CD14-positive monocyte (primary cell): ENCODE measurements at regions not wholly inside any gene's neighbourhood (a gene's known extent, or its start where the extent isn't known, plus 50 kb on each side); places are given as distances from the start of the nearest gene placed in this dataset.

Experiments used
- DNase-seq, 3 donors: peaks; one replicate each; pipeline ENCODE4 v3.0.0-alpha.2; 2011 to 2022
- H2AFZ ChIP-seq: 2 replicates; pipeline ENCODE4 v1.6.0; 2012; ENCODE audit warnings: mild to moderate bottlenecking, low read depth, low read length, inconsistent platforms; ENCODE audit not compliant: insufficient read depth, poor library complexity, severe bottlenecking
- H3K27ac ChIP-seq, 2 donors: 1 replicate in 1 of 2; 2 replicates in 1 of 2; pipeline ENCODE4 v1.5.1; 2012 to 2013; ENCODE audit warnings: low read length in 2 of 2, control low read depth in 1 of 2, inconsistent platforms in 1 of 2, low read depth in 1 of 2, mild to moderate bottlenecking in 1 of 2
- H3K27me3 ChIP-seq, 2 donors: one replicate each; pipeline versions ENCODE4 v1.6.0 to v1.6.1; 2011 to 2013; ENCODE audit warnings: low read length in 2 of 2; ENCODE audit not compliant: control insufficient read depth in 2 of 2, insufficient read depth in 2 of 2
- H3K36me3 ChIP-seq, 2 donors: replicated peaks in 1 of 2; 1 replicate in 1 of 2; 2 replicates in 1 of 2; pipeline versions ENCODE4 v1.5.1 to v1.6.1; 2012 to 2013; ENCODE audit warnings: low read length in 2 of 2, control low read depth in 1 of 2, inconsistent platforms in 1 of 2, mild to moderate bottlenecking in 1 of 2; ENCODE audit not compliant: insufficient read depth in 2 of 2, control insufficient read depth in 1 of 2
- H3K4me1 ChIP-seq, 2 donors: 1 replicate in 1 of 2; 2 replicates in 1 of 2; pipeline versions ENCODE4 v1.5.1 to v1.6.1; 2012 to 2013; ENCODE audit warnings: low read length in 2 of 2, control low read depth in 1 of 2, inconsistent platforms in 1 of 2, mild to moderate bottlenecking in 1 of 2, moderate library complexity in 1 of 2; ENCODE audit not compliant: insufficient read depth in 2 of 2, control insufficient read depth in 1 of 2
- H3K4me2 ChIP-seq: replicated peaks from 2 replicates; pipeline ENCODE3; 2012; ENCODE audit warnings: low read length, moderate library complexity, mild to moderate bottlenecking; ENCODE audit not compliant: poor library complexity, severe bottlenecking; ENCODE audit errors: extremely low read depth
- H3K4me3 ChIP-seq, 3 experiments: fragments of 200-600 bp in 1 of 3; sonication (generic) in 1 of 3; replicated peaks in 1 of 3; 1 replicate in 2 of 3; 2 replicates in 1 of 3; pipeline ENCODE4 v1.5.1; 2011 to 2013; ENCODE audit warnings: low read length in 3 of 3, mild to moderate bottlenecking in 3 of 3, control low read depth in 2 of 3, low read depth in 2 of 3, inconsistent platforms in 1 of 3, moderate library complexity in 1 of 3
- H3K79me2 ChIP-seq: 2 replicates; pipeline ENCODE4 v1.6.0; 2012; ENCODE audit warnings: mild to moderate bottlenecking, control low read depth, inconsistent platforms, low read length, moderate library complexity; ENCODE audit not compliant: insufficient read depth
- H3K9ac ChIP-seq: 2 replicates; pipeline ENCODE4 v1.6.0; 2017; ENCODE audit warnings: low read length, mild to moderate bottlenecking; ENCODE audit not compliant: insufficient read depth, poor library complexity, severe bottlenecking
- H3K9me3 ChIP-seq, 2 donors: replicated peaks in 1 of 2; 1 replicate in 1 of 2; 2 replicates in 1 of 2; pipeline versions ENCODE4 v1.5.1 to v1.6.1; 2012 to 2013; ENCODE audit warnings: low read length in 2 of 2, control low read depth in 1 of 2; ENCODE audit not compliant: control insufficient read depth in 1 of 2, insufficient read depth in 1 of 2
- H4K20me1 ChIP-seq: 2 replicates; pipeline ENCODE4 v1.6.0; 2012; ENCODE audit warnings: mild to moderate bottlenecking, low read length, control low read depth, moderate library complexity; ENCODE audit not compliant: insufficient read depth
- H3K27ac Mint-ChIP-seq, 7 donors: one replicate each; pipeline ENCODE4 v1.8.0; 2020; ENCODE audit warnings: mild to moderate bottlenecking in 7 of 7, mixed read lengths in 7 of 7, moderate library complexity in 6 of 7, inconsistent platforms in 2 of 7
- H3K27me3 Mint-ChIP-seq, 3 donors: one replicate each; pipeline ENCODE4 v1.8.0; 2021 to 2022; ENCODE audit warnings: low read depth in 3 of 3, mild to moderate bottlenecking in 3 of 3, mixed read lengths in 3 of 3, moderate library complexity in 3 of 3, inconsistent platforms in 1 of 3
- H3K36me3 Mint-ChIP-seq, 2 donors: one replicate each; pipeline ENCODE4 v1.8.0; 2020; ENCODE audit warnings: mixed read lengths in 2 of 2, inconsistent platforms in 1 of 2, mild to moderate bottlenecking in 1 of 2
- H3K4me1 Mint-ChIP-seq: one replicate; pipeline ENCODE4 v1.8.0; 2020; ENCODE audit warnings: mild to moderate bottlenecking, mixed read lengths
- H3K4me3 Mint-ChIP-seq, 2 donors: one replicate each; pipeline ENCODE4 v1.8.0; 2020; ENCODE audit warnings: mild to moderate bottlenecking in 2 of 2, mixed read lengths in 2 of 2, moderate library complexity in 1 of 2
- H3K9me3 Mint-ChIP-seq, 7 donors: one replicate each; pipeline ENCODE4 v1.8.0; 2020 to 2022; ENCODE audit warnings: mixed read lengths in 7 of 7, mild to moderate bottlenecking in 6 of 7, moderate library complexity in 6 of 7, inconsistent platforms in 2 of 7
- WGBS: methylation state at CpG from one replicate; pipeline ENCODE4 v1.1.5; 2013; ENCODE audit warnings: missing lambda C conversion rate; ENCODE audit not compliant: insufficient coverage; 5-methylcytosine and 5-hydroxymethylcytosine counted together
- intact Hi-C, 2 donors: fragments of 100-400 bp; cut with micrococcal nuclease; formaldehyde crosslinking; loops; one replicate each; pipeline versions ENCODE4 v1.15.0 to v1.15.1; 2023
- TF ChIP-seq, protein P1 (sequence below): fragments of 200-600 bp; IDR thresholded peaks from one replicate; pipeline ENCODE4 v1.8.0; 2022; ENCODE audit warnings: antibody characterized with exemption, mild to moderate bottlenecking

DNA sequence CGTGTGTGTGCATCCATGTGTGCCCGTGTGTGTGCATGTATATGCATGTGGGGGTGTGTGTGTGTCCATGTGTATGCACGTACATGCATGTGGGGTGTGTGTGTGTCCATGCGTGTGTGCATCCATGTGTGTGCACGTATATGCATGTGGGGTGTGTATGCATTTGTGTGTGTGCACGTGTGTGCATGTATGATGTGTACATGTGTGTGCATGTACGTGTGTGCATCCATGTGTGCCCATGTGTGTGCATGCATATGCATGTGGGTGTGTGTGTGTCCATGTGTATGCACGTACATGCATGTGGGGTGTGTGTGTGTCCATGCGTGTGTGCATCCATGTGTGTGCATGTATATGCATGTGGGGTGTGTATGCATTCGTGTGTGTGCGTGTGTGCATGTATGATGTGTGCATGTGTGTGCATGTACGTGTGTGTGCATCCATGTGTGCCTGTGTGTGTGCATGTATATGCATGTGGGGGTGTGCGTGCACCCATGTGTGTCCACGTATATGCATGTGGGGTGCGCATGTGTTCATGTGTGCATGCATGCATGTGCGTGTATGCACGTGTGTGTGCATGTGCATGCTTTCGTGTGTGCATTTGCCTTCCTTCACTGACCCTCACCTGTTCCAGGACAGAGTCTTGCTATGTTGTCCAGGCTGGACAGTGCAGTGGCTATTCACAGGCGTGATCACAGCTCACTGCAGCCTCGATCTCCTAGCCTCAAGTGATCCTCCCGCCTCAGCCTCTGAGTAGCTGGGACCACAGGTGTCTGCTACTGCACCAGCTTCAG is 129.6 kb upstream of the TNRC6C start:
- TF ChIP-seq, protein P1, sequence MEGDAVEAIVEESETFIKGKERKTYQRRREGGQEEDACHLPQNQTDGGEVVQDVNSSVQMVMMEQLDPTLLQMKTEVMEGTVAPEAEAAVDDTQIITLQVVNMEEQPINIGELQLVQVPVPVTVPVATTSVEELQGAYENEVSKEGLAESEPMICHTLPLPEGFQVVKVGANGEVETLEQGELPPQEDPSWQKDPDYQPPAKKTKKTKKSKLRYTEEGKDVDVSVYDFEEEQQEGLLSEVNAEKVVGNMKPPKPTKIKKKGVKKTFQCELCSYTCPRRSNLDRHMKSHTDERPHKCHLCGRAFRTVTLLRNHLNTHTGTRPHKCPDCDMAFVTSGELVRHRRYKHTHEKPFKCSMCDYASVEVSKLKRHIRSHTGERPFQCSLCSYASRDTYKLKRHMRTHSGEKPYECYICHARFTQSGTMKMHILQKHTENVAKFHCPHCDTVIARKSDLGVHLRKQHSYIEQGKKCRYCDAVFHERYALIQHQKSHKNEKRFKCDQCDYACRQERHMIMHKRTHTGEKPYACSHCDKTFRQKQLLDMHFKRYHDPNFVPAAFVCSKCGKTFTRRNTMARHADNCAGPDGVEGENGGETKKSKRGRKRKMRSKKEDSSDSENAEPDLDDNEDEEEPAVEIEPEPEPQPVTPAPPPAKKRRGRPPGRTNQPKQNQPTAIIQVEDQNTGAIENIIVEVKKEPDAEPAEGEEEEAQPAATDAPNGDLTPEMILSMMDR = no peak
- Histone ChIP-seq H3K9ac (no peak overlapping the region), H2AFZ (no peak overlapping the region), H3K79me2 (no peaks in the 10 kb centered on the region), H3K4me1 (peaks cover 0 to 5% of the 10 kb centered on the region in 2 donors), H3K9me3 (peaks cover 0 to 9% of the 10 kb centered on the region in 2 donors), H3K36me3 (no peaks in the 10 kb centered on the region), H3K27ac (no peak overlapping the region), H3K27me3 (no peaks in the 10 kb centered on the region), H4K20me1 (no peaks in the 10 kb centered on the region), H3K4me2 (no peak overlapping the region), H3K4me3 (no peak overlapping the region)
- intact Hi-C loops = no loop called here
- DNase-seq = no peak
- H3K27me3 Mint-ChIP-seq = peaks cover 22 to 32% (median 28%) of the 10 kb centered on the region in 3 donors
- 94% methylated on average over 16 of the region's 21 CpGs for WGBS
- H3K27ac Mint-ChIP-seq = no peak overlapping the region
- H3K9me3 Mint-ChIP-seq = peaks cover 0 to 2% (median 1%) of the 10 kb centered on the region in 7 donors
- H3K4me1 Mint-ChIP-seq = peaks cover 7% of the 10 kb centered on the region
- no peaks in the 10 kb centered on the region for H3K36me3 Mint-ChIP-seq
- no peak overlapping the region for H3K4me3 Mint-ChIP-seq

DNA sequence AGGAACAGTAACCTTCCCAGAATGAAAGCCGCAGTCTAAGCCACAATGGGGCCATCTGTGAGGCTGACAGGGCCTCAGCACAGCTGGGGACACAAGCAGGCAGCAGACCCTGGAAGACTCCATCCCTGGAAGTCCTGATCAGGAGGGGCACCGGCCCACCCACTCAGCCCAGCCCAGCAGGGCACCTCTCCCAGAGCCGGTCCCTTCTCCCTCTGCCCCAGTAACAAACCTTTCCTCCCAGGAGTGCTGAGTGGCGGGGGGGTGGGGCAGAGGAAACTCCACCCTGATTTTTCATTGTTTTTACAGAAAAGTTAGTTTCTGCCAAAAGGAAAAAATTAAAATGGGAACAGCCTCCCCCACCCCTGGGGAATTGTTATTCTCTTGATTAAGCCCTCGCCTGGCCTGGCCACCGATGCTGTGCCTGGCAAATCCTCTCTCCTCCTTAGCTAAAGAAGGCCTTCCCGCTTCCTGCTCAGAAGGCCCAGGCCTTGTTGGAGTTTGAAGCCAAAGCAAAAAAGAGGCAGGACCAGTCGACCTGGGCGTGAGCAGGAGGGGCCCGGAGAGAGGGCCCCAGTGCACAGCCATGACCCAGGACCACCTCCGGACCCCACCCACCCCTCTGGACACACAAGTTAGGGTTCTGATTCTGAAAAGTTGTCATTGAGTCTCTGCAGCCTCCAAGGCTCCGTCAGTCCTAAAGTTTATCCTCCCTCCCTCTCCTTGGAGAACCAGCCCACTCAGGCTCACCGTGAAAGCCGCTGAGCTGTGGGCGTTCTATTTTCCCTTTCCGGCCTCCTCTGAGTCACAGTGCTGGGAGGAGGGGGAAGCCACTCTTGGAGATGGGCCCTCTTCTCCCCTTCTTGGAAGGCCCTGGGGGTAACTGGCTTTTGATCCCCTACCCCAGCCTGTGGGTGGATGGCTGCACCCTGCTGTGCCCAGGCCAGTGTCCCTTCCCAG is 128.4 kb upstream of the TNRC6C start:
- Histone ChIP-seq H3K4me3 (no peak overlapping the region), H4K20me1 (no peaks in the 10 kb centered on the region), H3K27me3 (no peaks in the 10 kb centered on the region), H3K4me1 (peaks cover 7 to 14% of the 10 kb centered on the region in 2 donors), H3K9ac (no peak overlapping the region), H3K36me3 (no peaks in the 10 kb centered on the region), H3K4me2 (no peak overlapping the region), H3K79me2 (no peaks in the 10 kb centered on the region), H2AFZ (no peak overlapping the region), H3K9me3 (peaks cover 0 to 9% of the 10 kb centered on the region in 2 donors), H3K27ac (no peak overlapping the region)
- DNase-seq = peak in 2 of 3 donors; percentile 3 to 24
- peaks cover 17% of the 10 kb centered on the region for H3K4me1 Mint-ChIP-seq
- H3K27me3 Mint-ChIP-seq = peaks cover 27 to 36% (median 31%) of the 10 kb centered on the region in 3 donors
- no peak overlapping the region for H3K4me3 Mint-ChIP-seq
- 86% methylated on average over 4 of the region's 16 CpGs for WGBS
- peaks cover 0 to 2% (median 0%) of the 10 kb centered on the region in 7 donors for H3K9me3 Mint-ChIP-seq
- H3K36me3 Mint-ChIP-seq = no peaks in the 10 kb centered on the region
- intact Hi-C loops = no loop called here
- no peak overlapping the region for H3K27ac Mint-ChIP-seq
- TF ChIP-seq, protein P1 = no peak
